ENCODE measurements at regions not wholly inside any gene's neighbourhood (a gene's known extent, or its start where the extent isn't known, plus 50 kb on each side); places are given as distances from the start of the nearest gene placed in this dataset.

DNA sequence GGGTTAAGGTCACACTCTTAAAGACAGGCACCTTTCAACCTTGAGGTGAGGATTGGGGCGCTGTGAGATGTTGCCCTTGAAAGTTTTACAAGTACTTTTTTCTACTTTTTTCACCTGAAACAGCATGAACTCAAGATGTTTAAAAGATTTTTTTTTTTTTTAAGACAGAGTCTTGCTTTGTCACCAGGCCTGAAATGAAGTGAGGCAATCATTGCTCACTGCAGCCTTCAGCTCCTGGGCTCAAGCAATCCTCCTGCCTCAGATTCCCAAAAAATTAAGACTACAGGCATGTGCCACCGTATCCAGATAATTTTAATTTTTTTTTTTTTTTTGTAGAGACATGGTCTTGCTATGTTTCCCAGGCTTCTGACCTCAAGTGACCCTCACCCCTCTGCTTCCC is 243.9 kb downstream of the DIO2 start:
- H3K4me3 ChIP-seq = no peak overlapping the region
- H3K27me3 ChIP-seq (replicated peaks; ENCODE audit: insufficient read depth) = no peaks in the 10 kb centered on the region
- WGBS = 41% methylated on average over 2 of the region's 2 CpGs
- no peak for DNase-seq (ENCODE audit: low spot score)
- no peaks in the 10 kb centered on the region for H3K9me3 ChIP-seq
- TF ChIP-seq POLR2AphosphoS5 (IDR thresholded peaks at IDR 0.05) (no peak), POLR2A (IDR thresholded peaks at IDR 0.05) (no peak)
- TF ChIP-seq, protein P1, sequence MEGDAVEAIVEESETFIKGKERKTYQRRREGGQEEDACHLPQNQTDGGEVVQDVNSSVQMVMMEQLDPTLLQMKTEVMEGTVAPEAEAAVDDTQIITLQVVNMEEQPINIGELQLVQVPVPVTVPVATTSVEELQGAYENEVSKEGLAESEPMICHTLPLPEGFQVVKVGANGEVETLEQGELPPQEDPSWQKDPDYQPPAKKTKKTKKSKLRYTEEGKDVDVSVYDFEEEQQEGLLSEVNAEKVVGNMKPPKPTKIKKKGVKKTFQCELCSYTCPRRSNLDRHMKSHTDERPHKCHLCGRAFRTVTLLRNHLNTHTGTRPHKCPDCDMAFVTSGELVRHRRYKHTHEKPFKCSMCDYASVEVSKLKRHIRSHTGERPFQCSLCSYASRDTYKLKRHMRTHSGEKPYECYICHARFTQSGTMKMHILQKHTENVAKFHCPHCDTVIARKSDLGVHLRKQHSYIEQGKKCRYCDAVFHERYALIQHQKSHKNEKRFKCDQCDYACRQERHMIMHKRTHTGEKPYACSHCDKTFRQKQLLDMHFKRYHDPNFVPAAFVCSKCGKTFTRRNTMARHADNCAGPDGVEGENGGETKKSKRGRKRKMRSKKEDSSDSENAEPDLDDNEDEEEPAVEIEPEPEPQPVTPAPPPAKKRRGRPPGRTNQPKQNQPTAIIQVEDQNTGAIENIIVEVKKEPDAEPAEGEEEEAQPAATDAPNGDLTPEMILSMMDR (IDR thresholded peaks at IDR 0.05) = no peak
- intact Hi-C loops (cut with DNase I) = no loop called here
- no peaks in the 10 kb centered on the region for H3K4me1 ChIP-seq (replicated peaks)
- H3K36me3 ChIP-seq = no peaks in the 10 kb centered on the region
- no peak overlapping the region for H3K27ac ChIP-seq

DNA sequence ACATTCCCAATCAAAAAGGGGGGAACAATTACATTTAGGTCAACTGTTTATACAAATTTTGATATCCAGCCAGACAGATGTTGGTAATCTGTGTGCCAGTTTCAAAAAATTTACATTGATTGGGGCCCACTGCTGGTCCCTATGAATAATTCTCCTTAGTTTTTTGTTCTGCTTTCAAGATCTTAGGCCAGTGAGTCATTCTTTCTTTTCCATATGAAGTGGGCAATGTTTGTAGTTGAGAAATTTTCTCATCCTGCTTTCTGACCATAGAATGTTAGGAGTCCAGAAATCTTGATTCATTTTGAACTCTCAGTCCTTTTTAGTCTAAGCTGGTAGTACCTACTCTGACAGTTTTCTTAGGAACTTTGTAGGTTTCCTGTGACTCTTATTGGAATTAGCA is 244.3 kb downstream of the DIO2 start:
- TF ChIP-seq POLR2AphosphoS5 (IDR thresholded peaks at IDR 0.05) (no peak), POLR2A (IDR thresholded peaks at IDR 0.05) (no peak)
- TF ChIP-seq, protein P1 (IDR thresholded peaks at IDR 0.05) = no peak
- no peaks in the 10 kb centered on the region for H3K9me3 ChIP-seq
- no peaks in the 10 kb centered on the region for H3K36me3 ChIP-seq
- DNase-seq (ENCODE audit: low spot score) = no peak
- no peak overlapping the region for H3K27ac ChIP-seq
- intact Hi-C loops (cut with DNase I) = no loop called here
- H3K4me1 ChIP-seq (replicated peaks) = no peaks in the 10 kb centered on the region
- no peaks in the 10 kb centered on the region for H3K27me3 ChIP-seq (replicated peaks; ENCODE audit: insufficient read depth)
- no peak overlapping the region for H3K4me3 ChIP-seq

- intact Hi-C loops (cut with DNase I) = no loop called here
- no peaks in the 10 kb centered on the region for H3K36me3 ChIP-seq
- H3K4me3 ChIP-seq = no peak overlapping the region
- TF ChIP-seq POLR2A (IDR thresholded peaks at IDR 0.05) (no peak), POLR2AphosphoS5 (IDR thresholded peaks at IDR 0.05) (no peak)
- TF ChIP-seq, protein P1 (IDR thresholded peaks at IDR 0.05) = no peak
- H3K4me1 ChIP-seq (replicated peaks) = no peaks in the 10 kb centered on the region
- H3K9me3 ChIP-seq = no peaks in the 10 kb centered on the region
- WGBS = 96% methylated on average over 2 of the region's 2 CpGs
- H3K27ac ChIP-seq = no peak overlapping the region
- H3K27me3 ChIP-seq (replicated peaks; ENCODE audit: insufficient read depth) = no peaks in the 10 kb centered on the region
- DNase-seq (ENCODE audit: low spot score) = no peak
These were observed 245.4 kb downstream of the DIO2 start for GRCh38 chr14:79965896-79966295.

DNA sequence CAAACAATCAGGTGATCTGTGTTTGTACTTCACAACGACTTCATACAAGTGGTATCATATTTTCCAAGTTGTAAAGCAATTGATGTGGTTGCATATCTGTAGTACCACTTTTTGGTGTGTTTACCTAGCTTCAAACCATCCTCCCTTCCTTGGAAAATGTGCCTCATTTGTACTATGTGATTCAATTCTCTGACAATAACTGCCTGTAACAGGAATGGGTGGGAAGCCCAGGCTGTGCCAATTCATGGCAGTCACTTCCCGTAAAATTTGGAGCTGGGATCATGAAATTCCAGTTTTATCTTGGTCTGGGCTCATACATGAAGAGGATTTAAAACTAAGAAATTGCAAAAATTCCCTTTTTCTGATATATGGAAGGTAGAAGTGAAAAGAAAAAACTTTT is 250.1 kb downstream of the DIO2 start:
- DNase-seq (ENCODE audit: low spot score) = no peak
- H3K4me3 ChIP-seq = no peak overlapping the region
- H3K27ac ChIP-seq = no peak overlapping the region
- H3K27me3 ChIP-seq (replicated peaks; ENCODE audit: insufficient read depth) = no peaks in the 10 kb centered on the region
- 55% methylated on average over 2 of the region's 2 CpGs for WGBS
- no peaks in the 10 kb centered on the region for H3K9me3 ChIP-seq
- H3K36me3 ChIP-seq = no peaks in the 10 kb centered on the region
- H3K4me1 ChIP-seq (replicated peaks) = no peaks in the 10 kb centered on the region
- intact Hi-C loops (cut with DNase I) = no loop called here
- TF ChIP-seq, protein P1 (IDR thresholded peaks at IDR 0.05) = no peak
- TF ChIP-seq POLR2A (IDR thresholded peaks at IDR 0.05) (no peak), POLR2AphosphoS5 (IDR thresholded peaks at IDR 0.05) (no peak)

DNA sequence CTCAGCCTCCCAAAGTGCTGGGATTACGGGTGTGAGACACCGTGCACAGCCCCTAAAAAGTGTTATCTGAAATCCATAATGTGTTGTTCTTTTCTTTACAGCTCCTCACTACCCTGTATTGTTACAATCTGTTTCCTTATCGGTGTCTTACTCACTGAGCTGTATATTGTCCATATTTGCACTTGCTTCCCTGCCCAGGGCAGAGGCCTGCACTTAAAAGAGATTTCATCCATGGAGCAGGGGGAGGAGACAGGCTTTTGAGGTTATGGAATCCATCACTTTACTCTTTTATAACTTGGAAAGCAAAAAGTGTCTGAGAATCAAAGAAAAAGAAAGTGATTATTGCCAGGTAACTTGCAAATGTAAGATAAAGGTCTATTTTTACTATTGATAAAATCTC is 251.0 kb downstream of the DIO2 start:
- H3K9me3 ChIP-seq = no peaks in the 10 kb centered on the region
- no peak for DNase-seq (ENCODE audit: low spot score)
- no peak overlapping the region for H3K27ac ChIP-seq
- TF ChIP-seq, protein P1 (IDR thresholded peaks at IDR 0.05) = no peak
- TF ChIP-seq POLR2AphosphoS5 (IDR thresholded peaks at IDR 0.05) (no peak), POLR2A (IDR thresholded peaks at IDR 0.05) (no peak)
- no peaks in the 10 kb centered on the region for H3K4me1 ChIP-seq (replicated peaks)
- intact Hi-C loops (cut with DNase I) = no loop called here
- H3K36me3 ChIP-seq = no peaks in the 10 kb centered on the region
- no peaks in the 10 kb centered on the region for H3K27me3 ChIP-seq (replicated peaks; ENCODE audit: insufficient read depth)
- no peak overlapping the region for H3K4me3 ChIP-seq
- WGBS = 53% methylated on average over 3 of the region's 3 CpGs

Measured in prostate gland (tissue), 2 donors.